Adrenal gland (tissue), 9 donors: ENCODE measurements at regions not wholly inside any gene's neighbourhood (a gene's known extent, or its start where the extent isn't known, plus 50 kb on each side); places are given as distances from the start of the nearest gene placed in this dataset.
A peak's percentile ranks its signal among the peaks of the same experiment; 100 is the strongest.
"Not testable (repeated sequence)": the region's sequence is repeated elsewhere in the genome, so short reads cannot be mapped to it uniquely, and the experiment has no call there.

ENCODE experiments used
- DNase-seq, 7 donors: peaks; one replicate each; pipeline ENCODE4 v3.0.0-alpha.2; 2019 to 2020
- H3K27ac ChIP-seq, 5 donors: fragments of 200-600 bp; sonication (generic) in 4 of 5; 1 replicate in 3 of 5; 2 replicates in 2 of 5; pipeline versions ENCODE4 v1.5.1 to v1.8.0; 2016 to 2020; ENCODE audit warnings: mild to moderate bottlenecking in 1 of 5
- H3K27me3 ChIP-seq: fragments of 200-600 bp; 2 replicates; pipeline ENCODE4 v1.8.0; 2021
- H3K36me3 ChIP-seq, 2 donors: fragments of 200-600 bp; replicated peaks in 1 of 2; 1 replicate in 1 of 2; 2 replicates in 1 of 2; pipeline versions ENCODE4 v1.5.1 to v1.8.0; 2018 to 2022
- H3K4me1 ChIP-seq, 2 donors: fragments of 200-600 bp; replicated peaks in 1 of 2; 1 replicate in 1 of 2; 2 replicates in 1 of 2; pipeline versions ENCODE4 v1.5.1 to v1.8.0; 2018 to 2021
- H3K4me3 ChIP-seq, 4 donors: fragments of 200-600 bp; sonication (generic) in 3 of 4; one replicate each; pipeline ENCODE4 v1.5.1; 2016 to 2018
- H3K9me3 ChIP-seq, 3 donors: fragments of 200-600 bp; sonication (generic) in 1 of 3; replicated peaks in 1 of 3; 1 replicate in 2 of 3; 2 replicates in 1 of 3; pipeline versions ENCODE4 v1.5.1 to v1.8.0; 2016 to 2021
- POLR2A ChIP-seq, 2 donors: fragments of 450-650 bp; IDR thresholded peaks; one replicate each; pipeline ENCODE4 v1.6.1; 2017; ENCODE audit warnings: antibody characterized with exemption in 2 of 2, mild to moderate bottlenecking in 2 of 2, moderate library complexity in 1 of 2
- WGBS, 4 donors: extraction: QIAGEN DNeasy Blood & Tissue Kit in 2 of 4; methylation state at CpG; one replicate each; pipeline versions ENCODE4 v1.1.5 to v1.1.7; 2013 to 2017; 5-methylcytosine and 5-hydroxymethylcytosine counted together
- intact Hi-C, 2 donors: fragments of 100-400 bp; cut with DNase I; formaldehyde crosslinking; loops; one replicate each; pipeline versions ENCODE4 v1.14.1 to v1.15.0; 2022 to 2023
- TF ChIP-seq, protein P1 (sequence below), 6 experiments: fragments of 450-650 bp in 4 of 6; fragments of 200-600 bp in 2 of 6; sonication (generic) in 1 of 6; IDR thresholded peaks; 1 replicate in 5 of 6; 2 replicates in 1 of 6; pipeline versions ENCODE4 v1.5.1 to v1.8.0; 2016 to 2021; ENCODE audit warnings: antibody characterized with exemption in 6 of 6, mild to moderate bottlenecking in 2 of 6, moderate library complexity in 1 of 6
- donor health status: healthy with polysubstance abuse.
- donor health status: Bipolar disorder and iron deficiency.
- donor health status: DM: yes; HTN: yes; CAD: no.
- donor health status: DM: no; HTN: no; CAD: no.
- donor health status: DM: no; HTN: no; CAD: no.

DNA sequence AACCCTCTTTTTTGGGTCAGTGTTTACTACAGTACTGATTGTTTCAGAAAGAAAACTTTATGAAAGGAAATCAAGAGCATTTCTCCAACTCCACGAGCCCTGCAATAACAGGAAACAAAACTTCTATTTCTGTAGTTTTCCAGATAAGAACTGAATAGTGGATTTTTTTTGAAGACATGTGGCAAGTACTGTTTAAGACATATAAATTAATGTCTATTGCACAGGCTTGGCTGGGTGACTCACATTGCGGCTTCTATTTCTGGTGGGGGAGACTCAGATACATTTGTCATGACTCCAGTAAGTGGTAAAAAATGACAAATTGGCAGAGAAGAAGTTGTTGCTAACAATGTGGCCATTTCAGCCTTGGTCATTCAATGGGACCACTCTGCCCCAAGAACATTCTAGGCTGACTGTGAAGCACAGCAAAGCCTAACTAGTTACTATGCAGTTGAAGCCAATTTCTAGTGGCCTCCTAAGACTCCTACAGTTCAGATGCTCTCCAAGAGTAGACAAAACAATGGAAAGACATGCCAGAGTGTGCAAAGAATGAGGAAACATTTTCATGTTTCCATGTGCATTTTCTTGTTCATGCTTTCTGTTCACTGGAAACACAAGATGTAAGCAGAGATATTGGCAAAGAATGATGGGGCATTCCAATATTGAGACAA lies 200.9 kb downstream of the EDN1 start:
- intact Hi-C loops: loop anchor here in 1 of 2 donors (10.0 kb wide), 1 partner anchor 114 kb away; no protein-coding TSS in a partner anchor
- DNase-seq: peak; percentile 53 to 87 (median 82)
- Histone ChIP-seq H3K9me3 (no peaks in the 10 kb centered on the region), H3K27me3 (no peaks in the 10 kb centered on the region), H3K27ac (peak overlapping the region; percentile 49 to 81 (median 67)), H3K4me3 (no peak overlapping the region), H3K4me1 (peaks cover 12 to 30% of the 10 kb centered on the region in 2 donors), H3K36me3 (no peaks in the 10 kb centered on the region)
- WGBS, 4 donors: 9 to 12% (median 10%) methylated on average over 2 of the region's 2 CpGs
- TF ChIP-seq POLR2A (IDR thresholded peaks at IDR 0.05): no peak
- TF ChIP-seq, protein P1, sequence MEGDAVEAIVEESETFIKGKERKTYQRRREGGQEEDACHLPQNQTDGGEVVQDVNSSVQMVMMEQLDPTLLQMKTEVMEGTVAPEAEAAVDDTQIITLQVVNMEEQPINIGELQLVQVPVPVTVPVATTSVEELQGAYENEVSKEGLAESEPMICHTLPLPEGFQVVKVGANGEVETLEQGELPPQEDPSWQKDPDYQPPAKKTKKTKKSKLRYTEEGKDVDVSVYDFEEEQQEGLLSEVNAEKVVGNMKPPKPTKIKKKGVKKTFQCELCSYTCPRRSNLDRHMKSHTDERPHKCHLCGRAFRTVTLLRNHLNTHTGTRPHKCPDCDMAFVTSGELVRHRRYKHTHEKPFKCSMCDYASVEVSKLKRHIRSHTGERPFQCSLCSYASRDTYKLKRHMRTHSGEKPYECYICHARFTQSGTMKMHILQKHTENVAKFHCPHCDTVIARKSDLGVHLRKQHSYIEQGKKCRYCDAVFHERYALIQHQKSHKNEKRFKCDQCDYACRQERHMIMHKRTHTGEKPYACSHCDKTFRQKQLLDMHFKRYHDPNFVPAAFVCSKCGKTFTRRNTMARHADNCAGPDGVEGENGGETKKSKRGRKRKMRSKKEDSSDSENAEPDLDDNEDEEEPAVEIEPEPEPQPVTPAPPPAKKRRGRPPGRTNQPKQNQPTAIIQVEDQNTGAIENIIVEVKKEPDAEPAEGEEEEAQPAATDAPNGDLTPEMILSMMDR (IDR thresholded peaks at IDR 0.05): no peak

DNA sequence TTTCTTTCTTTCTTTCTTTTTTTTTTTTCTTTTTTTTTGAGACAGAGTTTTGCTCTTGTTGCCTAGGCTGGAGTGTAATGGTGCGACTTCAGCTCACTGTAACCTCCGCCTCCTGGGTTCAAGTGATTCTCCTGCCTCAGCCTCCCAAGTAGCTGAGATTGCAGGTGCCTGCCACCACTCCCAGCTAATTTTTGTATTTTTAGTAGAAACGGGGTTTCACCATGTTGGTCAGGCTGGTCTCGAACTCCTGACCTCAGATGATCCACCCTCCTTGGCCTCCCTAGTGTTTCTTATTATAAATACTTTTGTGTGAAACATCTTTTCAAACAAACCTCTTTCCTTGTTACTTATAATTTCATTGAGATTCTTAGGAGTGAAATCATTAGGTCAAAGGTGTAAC lies 202.8 kb downstream of the EDN1 start:
- H3K27ac ChIP-seq, H3K36me3 ChIP-seq, DNase-seq, H3K27me3 ChIP-seq, H3K4me3 ChIP-seq, H3K9me3 ChIP-seq: not testable (repeated sequence)
- 92 to 98% (median 95%) methylated on average over 4 of the region's 4 CpGs for WGBS, 4 donors
- peaks cover 12 to 30% of the 10 kb centered on the region in 2 donors for H3K4me1 ChIP-seq
- intact Hi-C loops: loop anchor here in 1 of 2 donors (10.0 kb wide), 1 partner anchor 112 kb away; no protein-coding TSS in a partner anchor

DNA sequence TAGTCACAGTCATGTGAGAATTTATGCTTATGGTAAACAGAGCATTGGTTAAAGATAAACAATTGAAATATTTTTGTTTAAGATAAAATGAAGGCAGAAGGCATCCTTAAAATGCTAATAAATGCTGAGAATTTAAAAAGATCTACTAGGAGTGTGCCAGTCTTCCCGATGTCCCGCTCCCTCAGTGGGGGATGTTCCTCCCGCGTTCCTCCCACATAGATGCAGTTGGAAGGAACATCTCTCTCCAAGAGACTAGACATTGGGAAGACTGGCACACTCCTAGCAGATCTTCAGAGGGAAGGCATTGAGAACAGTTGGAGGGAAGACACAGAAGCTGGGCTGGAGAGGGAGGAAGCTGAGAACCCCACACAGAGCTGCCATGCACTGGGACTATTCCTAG lies 203.3 kb downstream of the EDN1 start:
- Histone ChIP-seq H3K9me3 (no peaks in the 10 kb centered on the region), H3K36me3 (no peaks in the 10 kb centered on the region), H3K4me3 (no peak overlapping the region), H3K4me1 (peaks cover 12 to 30% of the 10 kb centered on the region in 2 donors), H3K27me3 (no peaks in the 10 kb centered on the region), H3K27ac (no peak overlapping the region)
- WGBS, 4 donors: 94 to 96% (median 95%) methylated on average over 4 of the region's 4 CpGs
- intact Hi-C loops: loop anchor here in 1 of 2 donors (10.0 kb wide), 1 partner anchor 111 kb away; no protein-coding TSS in a partner anchor
- TF ChIP-seq, protein P1 (IDR thresholded peaks at IDR 0.05): no peak
- no peak for TF ChIP-seq POLR2A (IDR thresholded peaks at IDR 0.05)
- DNase-seq: no peak

GRCh38 chr6:12494161-12494560 lies 204.0 kb downstream of the EDN1 start:
- H3K9me3 ChIP-seq: no peaks in the 10 kb centered on the region
- H3K27ac ChIP-seq: no peak overlapping the region
- H3K4me3 ChIP-seq: no peak overlapping the region
- no peak for DNase-seq
- H3K36me3 ChIP-seq: no peaks in the 10 kb centered on the region
- no peak for TF ChIP-seq POLR2A (IDR thresholded peaks at IDR 0.05)
- TF ChIP-seq, protein P1 (IDR thresholded peaks at IDR 0.05): no peak
- H3K27me3 ChIP-seq: no peaks in the 10 kb centered on the region
- 94 to 97% (median 96%) methylated on average over 4 to 7 of the region's 7 CpGs for WGBS, 4 donors
- H3K4me1 ChIP-seq: peaks cover 12 to 30% of the 10 kb centered on the region in 2 donors
- intact Hi-C loops: loop anchor here in 1 of 2 donors (10.0 kb wide), 1 partner anchor 111 kb away; no protein-coding TSS in a partner anchor

DNA sequence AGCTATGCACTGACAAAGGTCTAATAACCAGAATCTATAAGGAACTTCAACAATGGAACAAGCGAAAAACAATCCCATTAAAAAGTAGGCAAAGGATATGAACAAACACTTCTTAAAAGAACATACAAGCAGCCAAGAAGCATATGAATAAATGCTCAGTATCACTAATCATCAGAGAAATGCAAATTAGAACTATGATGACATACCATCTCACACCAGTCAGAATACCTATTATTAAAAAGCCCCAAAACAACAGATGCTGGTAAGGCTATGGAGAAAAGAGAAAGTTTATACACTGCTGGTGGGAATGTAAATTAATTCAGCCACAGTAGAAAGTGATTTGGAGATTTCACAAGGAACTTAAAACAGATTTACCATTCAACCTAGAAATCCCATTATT lies 211.8 kb downstream of the EDN1 start:
- Histone ChIP-seq H3K27me3 (no peaks in the 10 kb centered on the region), H3K27ac (no peak overlapping the region), H3K4me3 (no peak overlapping the region), H3K36me3 (no peaks in the 10 kb centered on the region), H3K9me3 (no peaks in the 10 kb centered on the region), H3K4me1 (no peaks in the 10 kb centered on the region)
- WGBS, 4 donors: 83 to 100% (median 98%) methylated on average over 1 of the region's 1 CpG
- no peak for DNase-seq
- TF ChIP-seq, protein P1 (IDR thresholded peaks at IDR 0.05): no peak
- no peak for TF ChIP-seq POLR2A (IDR thresholded peaks at IDR 0.05)
- intact Hi-C loops: no loop called here
